ENCODE measurements at regions not wholly inside any gene's neighbourhood (a gene's known extent, or its start where the extent isn't known, plus 50 kb on each side); places are given as distances from the start of the nearest gene placed in this dataset.
"Not testable (repeated sequence)": the region's sequence is repeated elsewhere in the genome, so short reads cannot be mapped to it uniquely, and the experiment has no call there.

GRCh38 chr17:70375813-70376770 is 206.8 kb downstream of the KCNJ2 start:
- FAIRE-seq (no peak), DNase-seq (ENCODE audit: insufficient read length) (no peak)
- TF ChIP-seq POLR2A (IDR thresholded peaks at IDR 0.05; ENCODE audit: low read depth, low read length) = no peak
- TF ChIP-seq POLR2AphosphoS5 (IDR thresholded peaks at IDR 0.05; ENCODE audit: low read depth, low read length) = no peak
- no peak for TF ChIP-seq TAF1 (IDR thresholded peaks at IDR 0.05; ENCODE audit: borderline replicate concordance, low read depth, low read length)

- TF ChIP-seq TAF1 (IDR thresholded peaks at IDR 0.05; ENCODE audit: borderline replicate concordance, low read depth, low read length) (no peak), POLR2A (IDR thresholded peaks at IDR 0.05; ENCODE audit: low read depth, low read length) (no peak), POLR2AphosphoS5 (IDR thresholded peaks at IDR 0.05; ENCODE audit: low read depth, low read length) (no peak)
- no peak for DNase-seq (ENCODE audit: insufficient read length)
- no peak for FAIRE-seq
These were observed 208.3 kb downstream of the KCNJ2 start for GRCh38 chr17:70377654-70378053.

- TF ChIP-seq POLR2AphosphoS5 (IDR thresholded peaks at IDR 0.05; ENCODE audit: low read depth, low read length) (no peak), TAF1 (IDR thresholded peaks at IDR 0.05; ENCODE audit: borderline replicate concordance, low read depth, low read length) (no peak), POLR2A (IDR thresholded peaks at IDR 0.05; ENCODE audit: low read depth, low read length) (no peak)
- no peak for FAIRE-seq
- DNase-seq (ENCODE audit: insufficient read length) = no peak
These were observed 208.7 kb downstream of the KCNJ2 start for GRCh38 chr17:70378076-70378475.

- DNase-seq (ENCODE audit: insufficient read length) (no peak), FAIRE-seq (no peak)
- no peak for TF ChIP-seq POLR2AphosphoS5 (IDR thresholded peaks at IDR 0.05; ENCODE audit: low read depth, low read length)
- TF ChIP-seq TAF1 (IDR thresholded peaks at IDR 0.05; ENCODE audit: borderline replicate concordance, low read depth, low read length) = no peak
These were observed 210.6 kb downstream of the KCNJ2 start for GRCh38 chr17:70379945-70380344.

GRCh38 chr17:70381916-70382315 is 212.6 kb downstream of the KCNJ2 start:
- DNase-seq (ENCODE audit: insufficient read length); FAIRE-seq: not testable (repeated sequence)

- FAIRE-seq = no peak
- DNase-seq (ENCODE audit: insufficient read length) = no peak
- TF ChIP-seq TAF1 (IDR thresholded peaks at IDR 0.05; ENCODE audit: borderline replicate concordance, low read depth, low read length) (no peak), POLR2AphosphoS5 (IDR thresholded peaks at IDR 0.05; ENCODE audit: low read depth, low read length) (no peak), POLR2A (IDR thresholded peaks at IDR 0.05; ENCODE audit: low read depth, low read length) (no peak)
These were observed 219.0 kb downstream of the KCNJ2 start for GRCh38 chr17:70388326-70388725.

GRCh38 chr17:70389232-70389757 is 220.0 kb downstream of the KCNJ2 start:
- DNase-seq (ENCODE audit: insufficient read length); FAIRE-seq: not testable (repeated sequence)

- no peak for FAIRE-seq
- no peak for TF ChIP-seq POLR2A (IDR thresholded peaks at IDR 0.05; ENCODE audit: low read depth, low read length)
- no peak for TF ChIP-seq TAF1 (IDR thresholded peaks at IDR 0.05; ENCODE audit: borderline replicate concordance, low read depth, low read length)
- no peak for DNase-seq (ENCODE audit: insufficient read length)
These were observed 220.7 kb downstream of the KCNJ2 start for GRCh38 chr17:70390049-70390448.

- no peak for TF ChIP-seq POLR2AphosphoS5 (IDR thresholded peaks at IDR 0.05; ENCODE audit: low read depth, low read length)
- no peak for TF ChIP-seq TAF1 (IDR thresholded peaks at IDR 0.05; ENCODE audit: borderline replicate concordance, low read depth, low read length)
- TF ChIP-seq POLR2A (IDR thresholded peaks at IDR 0.05; ENCODE audit: low read depth, low read length) = no peak
- FAIRE-seq (no peak), DNase-seq (ENCODE audit: insufficient read length) (no peak)
These were observed 225.3 kb downstream of the KCNJ2 start for GRCh38 chr17:70394473-70395232.

- DNase-seq (ENCODE audit: insufficient read length) (no peak), FAIRE-seq (no peak)
- TF ChIP-seq POLR2AphosphoS5 (IDR thresholded peaks at IDR 0.05; ENCODE audit: low read depth, low read length) (no peak), TAF1 (IDR thresholded peaks at IDR 0.05; ENCODE audit: borderline replicate concordance, low read depth, low read length) (no peak), POLR2A (IDR thresholded peaks at IDR 0.05; ENCODE audit: low read depth, low read length) (no peak)
These were observed 236.3 kb downstream of the KCNJ2 start for GRCh38 chr17:70405492-70406220.

GRCh38 chr17:70407506-70407905 is 238.2 kb downstream of the KCNJ2 start:
- TF ChIP-seq POLR2A (IDR thresholded peaks at IDR 0.05; ENCODE audit: low read depth, low read length) = no peak
- TF ChIP-seq TAF1 (IDR thresholded peaks at IDR 0.05; ENCODE audit: borderline replicate concordance, low read depth, low read length) = no peak
- no peak for TF ChIP-seq POLR2AphosphoS5 (IDR thresholded peaks at IDR 0.05; ENCODE audit: low read depth, low read length)
- FAIRE-seq (no peak), DNase-seq (ENCODE audit: insufficient read length) (no peak)
